HG03439 (cell line): ENCODE measurements at regions not wholly inside any gene's neighbourhood (a gene's known extent, or its start where the extent isn't known, plus 50 kb on each side); places are given as distances from the start of the nearest gene placed in this dataset.
"Not testable (repeated sequence)": the region's sequence is repeated elsewhere in the genome, so short reads cannot be mapped to it uniquely, and the experiment has no call there.

Source experiments
- ATAC-seq: cut with Tn5 transposase; IDR thresholded peaks from one replicate; pipeline ENCODE4 v1.9.1; 2021; ENCODE audit warnings: mild to moderate bottlenecking, moderate library complexity; ENCODE audit not compliant: unreplicated experiment

- peak; percentile 31 for ATAC-seq
These were observed 50.2 kb upstream of the FCGR2A start for GRCh38 chr1:161454865-161455707.

GRCh38 chr1:161453950-161454864 is 51.0 kb upstream of the FCGR2A start:
- peak; percentile 65 for ATAC-seq

GRCh38 chr1:161451698-161452348 is 53.4 kb upstream of the FCGR2A start:
- not testable (repeated sequence) for ATAC-seq

- ATAC-seq = peak; percentile 27
These were observed 57.4 kb upstream of the FCGR2A start for GRCh38 chr1:161447760-161448332.

- peak; percentile 46 for ATAC-seq
These were observed 58.1 kb upstream of the FCGR2A start for GRCh38 chr1:161447040-161447759.

GRCh38 chr1:161444725-161445124 is 60.5 kb upstream of the FCGR2A start:
- not testable (repeated sequence) for ATAC-seq

GRCh38 chr1:161444255-161444654 is 61.0 kb upstream of the FCGR2A start:
- ATAC-seq = not testable (repeated sequence)

- no peak for ATAC-seq
These were observed 64.9 kb upstream of the FCGR2A start for GRCh38 chr1:161440312-161440894.

GRCh38 chr1:161439280-161440232 is 65.7 kb upstream of the FCGR2A start:
- ATAC-seq = no peak

- not testable (repeated sequence) for ATAC-seq
These were observed 65.5 kb upstream of the CFAP126 start for GRCh38 chr1:161433191-161433590.

GRCh38 chr1:161432091-161432490 is 64.4 kb upstream of the CFAP126 start:
- ATAC-seq = no peak

GRCh38 chr1:161427733-161428516 is 60.2 kb upstream of the CFAP126 start:
- ATAC-seq = no peak

GRCh38 chr1:161422914-161423313 is 55.2 kb upstream of the CFAP126 start:
- not testable (repeated sequence) for ATAC-seq

GRCh38 chr1:161421456-161421855 is 53.8 kb upstream of the CFAP126 start:
- ATAC-seq = no peak

GRCh38 chr1:161420763-161421455 is 53.2 kb upstream of the CFAP126 start:
- ATAC-seq = no peak

GRCh38 chr1:161417536-161417935 is 49.9 kb upstream of the CFAP126 start:
- not testable (repeated sequence) for ATAC-seq
